ENCODE measurements at regions not wholly inside any gene's neighbourhood (a gene's known extent, or its start where the extent isn't known, plus 50 kb on each side); places are given as distances from the start of the nearest gene placed in this dataset.

DNA sequence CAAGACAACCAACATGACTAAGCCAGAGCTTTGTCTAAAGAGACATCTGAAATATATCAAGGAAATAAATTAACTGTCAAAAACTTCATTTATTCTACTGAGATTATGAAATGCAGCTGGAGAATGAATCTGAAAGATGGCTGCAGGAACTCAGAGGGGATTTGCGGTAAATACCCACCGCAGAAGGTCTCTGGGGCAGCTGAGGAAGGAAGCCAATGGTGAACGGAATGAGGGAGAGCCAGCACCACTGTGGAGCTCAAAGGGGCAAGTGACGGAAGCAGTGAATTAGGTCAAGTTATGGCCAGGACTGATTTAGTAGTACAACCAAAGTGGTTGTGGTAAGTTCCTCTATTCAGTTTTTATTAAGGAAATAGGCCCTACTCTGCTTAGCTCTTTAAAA, 215.3 kb upstream of the GLI3 start:
- TF ChIP-seq CTCF (IDR thresholded peaks at IDR 0.05; ENCODE audit: low read depth, low read length) (no peak), EZH2phosphoT487 (IDR thresholded peaks at IDR 0.05; ENCODE audit: low read depth) (no peak)
